Stimulated activated CD8-positive, alpha-beta memory T cell treated with anti-CD3 and anti-CD28 coated beads, Interleukin-15, amount 100 ng/mL, for 24 hours (primary cell): ENCODE measurements at regions not wholly inside any gene's neighbourhood (a gene's known extent, or its start where the extent isn't known, plus 50 kb on each side); places are given as distances from the start of the nearest gene placed in this dataset.

Source experiments
- DNase-seq: peaks from one replicate; pipeline ENCODE4 v3.0.0-alpha.2; 2020; ENCODE audit warnings: low read depth

GRCh38 chr3:127349501-127350171 is 61.8 kb upstream of the PRR20G start:
- DNase-seq = no peak

- DNase-seq = no peak
These were observed 54.9 kb upstream of the PRR20G start for GRCh38 chr3:127342735-127343134.

GRCh38 chr3:127339928-127340861 is 52.3 kb upstream of the PRR20G start:
- no peak for DNase-seq

- no peak for DNase-seq
These were observed 51.2 kb upstream of the PRR20G start for GRCh38 chr3:127339016-127339415.

GRCh38 chr3:127337911-127338531 is 50.2 kb upstream of the PRR20G start:
- no peak for DNase-seq
